ENCODE measurements at regions not wholly inside any gene's neighbourhood (a gene's known extent, or its start where the extent isn't known, plus 50 kb on each side); places are given as distances from the start of the nearest gene placed in this dataset.

- no peak for TF ChIP-seq TAF1 (IDR thresholded peaks at IDR 0.05; ENCODE audit: borderline replicate concordance, low read depth, low read length)
- TF ChIP-seq POLR2A (IDR thresholded peaks at IDR 0.05; ENCODE audit: low read depth, low read length) = no peak
Observed at GRCh38 chr15:38042707-38043445, 108.4 kb downstream of the TMCO5A start.

Data from GM12892 (cell line).